Sigmoid colon (tissue), 6 donors: ENCODE measurements at regions not wholly inside any gene's neighbourhood (a gene's known extent, or its start where the extent isn't known, plus 50 kb on each side); places are given as distances from the start of the nearest gene placed in this dataset.

Experiments used
- DNase-seq: peaks from one replicate; pipeline ENCODE4 v3.0.0-alpha.2; 2019
- H3K27ac ChIP-seq, 4 donors: fragments of 200-600 bp; sonication (generic); one replicate each; pipeline ENCODE4 v1.5.1; 2016 to 2019; ENCODE audit warnings: mild to moderate bottlenecking in 1 of 4
- H3K27me3 ChIP-seq, 3 donors: fragments of 200-600 bp; sonication (generic); one replicate each; pipeline ENCODE4 v1.5.1; 2019; ENCODE audit warnings: mild to moderate bottlenecking in 1 of 3
- H3K36me3 ChIP-seq, 4 donors: fragments of 200-600 bp; sonication (generic); one replicate each; pipeline ENCODE4 v1.5.1; 2016 to 2019
- H3K4me1 ChIP-seq, 4 donors: fragments of 200-600 bp; sonication (generic); one replicate each; pipeline ENCODE4 v1.5.1; 2017 to 2019
- H3K4me3 ChIP-seq, 4 donors: fragments of 200-600 bp; sonication (generic); one replicate each; pipeline ENCODE4 v1.5.1; 2017 to 2019; ENCODE audit warnings: mild to moderate bottlenecking in 2 of 4, moderate library complexity in 1 of 4
- H3K9me3 ChIP-seq, 4 donors: fragments of 200-600 bp in 3 of 4; sonication (generic) in 3 of 4; one replicate each; pipeline versions ENCODE4 v1.5.1 to v1.6.1; 2013 to 2019
- CTCF ChIP-seq, 4 experiments: fragments of 450-650 bp in 3 of 4; fragments of 200-600 bp in 1 of 4; IDR thresholded peaks; one replicate each; pipeline ENCODE4 v1.5.1; 2016 to 2019; ENCODE audit warnings: antibody characterized with exemption in 4 of 4, mild to moderate bottlenecking in 3 of 4, moderate library complexity in 2 of 4
- EP300 ChIP-seq, 4 donors: sonication (generic); formaldehyde crosslinking; IDR thresholded peaks; one replicate each; pipeline ENCODE4 v1.6.1; 2017; ENCODE audit warnings: antibody characterized with exemption in 4 of 4
- POLR2A ChIP-seq, 2 donors: fragments of 450-650 bp; IDR thresholded peaks; one replicate each; pipeline ENCODE4 v1.6.1; 2016; ENCODE audit warnings: antibody characterized with exemption in 2 of 2, mild to moderate bottlenecking in 2 of 2, moderate library complexity in 2 of 2
- POLR2AphosphoS5 ChIP-seq, 4 donors: sonication (generic); formaldehyde crosslinking; IDR thresholded peaks; one replicate each; pipeline ENCODE4 v1.6.1; 2017; ENCODE audit warnings: antibody characterized with exemption in 4 of 4
- WGBS, 2 donors: extraction: QIAGEN DNeasy Blood & Tissue Kit; methylation state at CpG; one replicate each; pipeline ENCODE4 v1.1.7; 2013; 5-methylcytosine and 5-hydroxymethylcytosine counted together
- intact Hi-C: fragments of 100-400 bp; cut with DNase I; formaldehyde crosslinking; loops from one replicate; pipeline ENCODE4 v1.15.1; 2023
- donor health status: healthy with polysubstance abuse.
- donor health status: healthy.

DNA sequence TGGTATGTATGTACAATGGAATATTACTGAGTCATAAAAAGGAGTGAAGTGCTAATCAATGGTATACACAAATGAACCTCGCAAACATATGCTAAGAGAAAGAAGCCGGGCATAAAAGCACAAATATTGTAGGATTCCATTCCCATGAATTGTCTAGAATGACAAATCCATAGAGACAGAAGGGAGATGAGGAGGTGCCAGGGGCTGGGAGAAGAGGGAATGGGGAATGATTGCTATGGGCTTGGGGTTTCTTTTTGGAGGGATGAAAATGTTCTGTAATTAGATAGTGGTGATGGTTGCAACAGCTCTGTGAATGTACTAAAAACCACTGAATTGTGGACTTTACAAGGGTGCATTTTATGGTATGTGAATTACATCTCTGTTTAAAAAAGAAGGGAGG is 73.5 kb downstream of the GLI2 start:
- intact Hi-C loops, result no loop called here
- TF ChIP-seq EP300 (IDR thresholded peaks at IDR 0.05) (no peak), POLR2A (IDR thresholded peaks at IDR 0.05) (no peak), POLR2AphosphoS5 (IDR thresholded peaks at IDR 0.05) (no peak), CTCF (IDR thresholded peaks at IDR 0.05) (no peak)
- H3K4me3 ChIP-seq, result no peak overlapping the region
- H3K27ac ChIP-seq, result no peak overlapping the region
- H3K36me3 ChIP-seq, result no peaks in the 10 kb centered on the region
- DNase-seq, result no peak
- peaks cover 0 to 29% (median 26%) of the 10 kb centered on the region in 4 donors for H3K4me1 ChIP-seq
- 87 to 93% methylated on average over 2 of the region's 2 CpGs for WGBS, 2 donors
- H3K9me3 ChIP-seq, result no peaks in the 10 kb centered on the region
- no peaks in the 10 kb centered on the region for H3K27me3 ChIP-seq

- intact Hi-C loops, result no loop called here
- no peak for DNase-seq
- no peak for TF ChIP-seq CTCF (IDR thresholded peaks at IDR 0.05)
- TF ChIP-seq EP300 (IDR thresholded peaks at IDR 0.05), result no peak
- TF ChIP-seq POLR2A (IDR thresholded peaks at IDR 0.05), result no peak
- no peak for TF ChIP-seq POLR2AphosphoS5 (IDR thresholded peaks at IDR 0.05)
- Histone ChIP-seq H3K27me3 (no peaks in the 10 kb centered on the region), H3K36me3 (no peaks in the 10 kb centered on the region), H3K9me3 (no peaks in the 10 kb centered on the region), H3K27ac (no peak overlapping the region), H3K4me1 (peaks cover 0 to 22% (median 20%) of the 10 kb centered on the region in 4 donors), H3K4me3 (no peak overlapping the region)
- 47 to 56% methylated on average over 13 of the region's 13 CpGs for WGBS, 2 donors
Observed at GRCh38 chr2:120809609-120810440, 74.2 kb downstream of the GLI2 start.

- Histone ChIP-seq H3K9me3 (no peaks in the 10 kb centered on the region), H3K36me3 (no peaks in the 10 kb centered on the region), H3K4me3 (no peak overlapping the region), H3K27me3 (no peaks in the 10 kb centered on the region), H3K27ac (no peak overlapping the region), H3K4me1 (peaks cover 0 to 14% (median 12%) of the 10 kb centered on the region in 4 donors)
- no peak for DNase-seq
- intact Hi-C loops, result no loop called here
- WGBS, 2 donors, result 93 to 95% methylated on average over 10 of the region's 10 CpGs
- TF ChIP-seq EP300 (IDR thresholded peaks at IDR 0.05) (no peak), POLR2AphosphoS5 (IDR thresholded peaks at IDR 0.05) (no peak), POLR2A (IDR thresholded peaks at IDR 0.05) (no peak), CTCF (IDR thresholded peaks at IDR 0.05) (no peak)
Observed at GRCh38 chr2:120810639-120811038, 75.0 kb downstream of the GLI2 start.

- TF ChIP-seq CTCF (IDR thresholded peaks at IDR 0.05) (no peak), POLR2AphosphoS5 (IDR thresholded peaks at IDR 0.05) (no peak), POLR2A (IDR thresholded peaks at IDR 0.05) (no peak), EP300 (IDR thresholded peaks at IDR 0.05) (no peak)
- Histone ChIP-seq H3K27me3 (no peaks in the 10 kb centered on the region), H3K27ac (no peak overlapping the region), H3K4me3 (no peak overlapping the region), H3K36me3 (no peaks in the 10 kb centered on the region), H3K9me3 (no peaks in the 10 kb centered on the region), H3K4me1 (peaks cover 0 to 7% (median 3%) of the 10 kb centered on the region in 4 donors)
- WGBS, 2 donors, result 93 to 95% methylated on average over 9 of the region's 9 CpGs
- DNase-seq, result no peak
- intact Hi-C loops, result no loop called here
Observed at GRCh38 chr2:120812866-120813265, 77.2 kb downstream of the GLI2 start.
